ENCODE measurements at regions not wholly inside any gene's neighbourhood (a gene's known extent, or its start where the extent isn't known, plus 50 kb on each side); places are given as distances from the start of the nearest gene placed in this dataset.

GRCh38 chrX:99192421-99192820 is 1217.7 kb downstream of the PCDH19 start:
- TF ChIP-seq, protein P1, sequence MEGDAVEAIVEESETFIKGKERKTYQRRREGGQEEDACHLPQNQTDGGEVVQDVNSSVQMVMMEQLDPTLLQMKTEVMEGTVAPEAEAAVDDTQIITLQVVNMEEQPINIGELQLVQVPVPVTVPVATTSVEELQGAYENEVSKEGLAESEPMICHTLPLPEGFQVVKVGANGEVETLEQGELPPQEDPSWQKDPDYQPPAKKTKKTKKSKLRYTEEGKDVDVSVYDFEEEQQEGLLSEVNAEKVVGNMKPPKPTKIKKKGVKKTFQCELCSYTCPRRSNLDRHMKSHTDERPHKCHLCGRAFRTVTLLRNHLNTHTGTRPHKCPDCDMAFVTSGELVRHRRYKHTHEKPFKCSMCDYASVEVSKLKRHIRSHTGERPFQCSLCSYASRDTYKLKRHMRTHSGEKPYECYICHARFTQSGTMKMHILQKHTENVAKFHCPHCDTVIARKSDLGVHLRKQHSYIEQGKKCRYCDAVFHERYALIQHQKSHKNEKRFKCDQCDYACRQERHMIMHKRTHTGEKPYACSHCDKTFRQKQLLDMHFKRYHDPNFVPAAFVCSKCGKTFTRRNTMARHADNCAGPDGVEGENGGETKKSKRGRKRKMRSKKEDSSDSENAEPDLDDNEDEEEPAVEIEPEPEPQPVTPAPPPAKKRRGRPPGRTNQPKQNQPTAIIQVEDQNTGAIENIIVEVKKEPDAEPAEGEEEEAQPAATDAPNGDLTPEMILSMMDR (IDR thresholded peaks at IDR 0.05): no peak
- no peaks in the 10 kb centered on the region for H3K36me3 ChIP-seq (ENCODE audit: low read depth)
- no peak overlapping the region for H3K4me3 ChIP-seq
- H3K4me1 ChIP-seq (ENCODE audit: low read depth): no peaks in the 10 kb centered on the region
- ATAC-seq: no peak
- DNase-seq: no peak
- H3K9me3 ChIP-seq: no peaks in the 10 kb centered on the region
- intact Hi-C loops (cut with DNase I, micrococcal nuclease): no loop called here

- intact Hi-C loops (cut with DNase I, micrococcal nuclease): no loop called here
- ATAC-seq (no peak), DNase-seq (no peak)
- TF ChIP-seq, protein P1 (IDR thresholded peaks at IDR 0.05): no peak
- no peaks in the 10 kb centered on the region for H3K9me3 ChIP-seq
- no peaks in the 10 kb centered on the region for H3K4me1 ChIP-seq (ENCODE audit: low read depth)
- H3K36me3 ChIP-seq (ENCODE audit: low read depth): no peaks in the 10 kb centered on the region
- H3K4me3 ChIP-seq: no peak overlapping the region
Measured at GRCh38 chrX:99184153-99184552, 1225.9 kb downstream of the PCDH19 start.

DNA sequence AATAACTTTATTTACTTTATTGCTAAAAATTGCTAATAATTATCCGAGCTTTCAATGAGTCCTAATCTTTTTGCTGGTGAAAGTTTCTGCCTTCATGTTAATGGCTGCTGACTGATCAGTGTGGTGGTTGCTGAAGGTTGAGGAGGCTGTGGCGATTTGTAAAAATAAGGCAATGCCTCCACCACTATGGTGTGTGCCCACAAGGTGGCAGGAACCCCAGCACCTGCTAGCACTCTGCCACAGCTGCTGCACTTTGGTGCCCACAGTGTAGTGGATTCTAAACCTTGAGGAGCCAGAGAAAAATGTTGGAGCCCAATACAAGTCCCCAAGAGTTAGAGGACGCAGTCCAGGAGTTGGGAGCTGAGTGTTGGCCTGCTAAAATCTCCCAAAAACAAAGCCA is 1237.1 kb downstream of the PCDH19 start:
- H3K36me3 ChIP-seq (ENCODE audit: low read depth): no peaks in the 10 kb centered on the region
- TF ChIP-seq, protein P1 (IDR thresholded peaks at IDR 0.05): no peak
- intact Hi-C loops (cut with DNase I, micrococcal nuclease): no loop called here
- H3K4me3 ChIP-seq: no peak overlapping the region
- H3K4me1 ChIP-seq (ENCODE audit: low read depth): no peaks in the 10 kb centered on the region
- no peak for DNase-seq
- ATAC-seq: no peak
- H3K9me3 ChIP-seq: no peaks in the 10 kb centered on the region

DNA sequence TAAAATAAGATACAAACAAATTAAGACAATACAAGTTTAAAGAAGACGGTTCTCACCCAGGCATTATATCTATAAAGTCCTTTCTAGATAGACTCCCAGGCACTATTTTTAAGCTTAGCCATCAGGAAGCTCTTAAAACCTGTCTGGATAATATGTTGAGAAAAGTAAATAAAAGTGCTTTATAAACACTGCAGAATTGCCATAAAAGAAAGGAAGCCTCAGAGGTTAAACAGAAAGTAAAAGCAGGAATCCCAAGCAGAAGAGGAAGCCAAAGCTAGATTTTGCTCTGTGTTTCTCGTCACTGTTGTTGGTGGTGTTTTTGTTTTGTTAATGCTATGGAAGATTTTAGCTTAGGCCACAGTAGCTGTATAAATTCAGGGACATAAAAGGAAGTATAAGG is 1267.3 kb downstream of the PCDH19 start:
- intact Hi-C loops (cut with DNase I, micrococcal nuclease): no loop called here
- Histone ChIP-seq H3K36me3 (ENCODE audit: low read depth) (no peaks in the 10 kb centered on the region), H3K4me1 (ENCODE audit: low read depth) (no peaks in the 10 kb centered on the region), H3K9me3 (no peaks in the 10 kb centered on the region), H3K4me3 (no peak overlapping the region)
- peak; percentile 83 for ATAC-seq
- TF ChIP-seq, protein P1 (IDR thresholded peaks at IDR 0.05): no peak
- DNase-seq: no peak

- Histone ChIP-seq H3K36me3 (ENCODE audit: low read depth) (no peaks in the 10 kb centered on the region), H3K9me3 (no peaks in the 10 kb centered on the region), H3K4me3 (no peak overlapping the region), H3K4me1 (ENCODE audit: low read depth) (no peaks in the 10 kb centered on the region)
- TF ChIP-seq, protein P1 (IDR thresholded peaks at IDR 0.05): no peak
- no peak for ATAC-seq
- no peak for DNase-seq
- intact Hi-C loops (cut with DNase I, micrococcal nuclease): no loop called here
Measured at GRCh38 chrX:99137488-99137887, 1272.6 kb downstream of the PCDH19 start.

- Histone ChIP-seq H3K4me3 (no peak overlapping the region), H3K36me3 (ENCODE audit: low read depth) (no peaks in the 10 kb centered on the region), H3K9me3 (no peaks in the 10 kb centered on the region), H3K4me1 (ENCODE audit: low read depth) (no peaks in the 10 kb centered on the region)
- DNase-seq: no peak
- TF ChIP-seq, protein P1 (IDR thresholded peaks at IDR 0.05): no peak
- intact Hi-C loops (cut with DNase I, micrococcal nuclease): no loop called here
- ATAC-seq: no peak
Measured at GRCh38 chrX:99117011-99117410, 1293.1 kb downstream of the PCDH19 start.
